Aorta (tissue), 5 donors: ENCODE measurements at regions not wholly inside any gene's neighbourhood (a gene's known extent, or its start where the extent isn't known, plus 50 kb on each side); places are given as distances from the start of the nearest gene placed in this dataset.

ENCODE experiments used
- ATAC-seq: fragments of 200-7000 bp; cut with Tn5 transposase; one replicate; pipeline ENCODE4 v1.9.1; 2022; ENCODE audit warnings: moderate library complexity; ENCODE audit not compliant: low FRiP score
- DNase-seq, 2 donors: peaks; one replicate each; pipeline ENCODE4 v3.0.0-alpha.2; 2020
- H3K27ac ChIP-seq, 2 donors: one replicate each; pipeline ENCODE4 v1.5.1; 2013; ENCODE audit warnings: low read length in 2 of 2, mild to moderate bottlenecking in 2 of 2, moderate library complexity in 2 of 2, control low read depth in 1 of 2, inconsistent platforms in 1 of 2, low read depth in 1 of 2
- H3K27me3 ChIP-seq, 2 donors: one replicate each; pipeline ENCODE4 v1.6.1; 2013; ENCODE audit warnings: control low read depth in 1 of 2, low read length in 1 of 2, mild to moderate bottlenecking in 1 of 2, moderate library complexity in 1 of 2; ENCODE audit not compliant: insufficient read depth in 2 of 2, control insufficient read depth in 1 of 2
- H3K36me3 ChIP-seq, 2 donors: one replicate each; pipeline ENCODE4 v1.6.1; 2013; ENCODE audit warnings: control low read depth in 1 of 2, low read length in 1 of 2, mild to moderate bottlenecking in 1 of 2; ENCODE audit not compliant: insufficient read depth in 2 of 2, control insufficient read depth in 1 of 2
- H3K4me1 ChIP-seq, 2 donors: one replicate each; pipeline ENCODE4 v1.6.1; 2013; ENCODE audit warnings: low read length in 2 of 2, control low read depth in 1 of 2, mild to moderate bottlenecking in 1 of 2, moderate library complexity in 1 of 2; ENCODE audit not compliant: insufficient read depth in 2 of 2, control insufficient read depth in 1 of 2
- H3K4me3 ChIP-seq, 2 donors: one replicate each; pipeline ENCODE4 v1.5.1; 2013; ENCODE audit warnings: low read length in 2 of 2, control low read depth in 1 of 2, mild to moderate bottlenecking in 1 of 2
- H3K9me3 ChIP-seq: one replicate; pipeline ENCODE4 v1.6.1; 2013; ENCODE audit warnings: mild to moderate bottlenecking, low read length; ENCODE audit not compliant: control insufficient read depth
- WGBS, 2 donors: extraction: QIAGEN DNeasy Blood & Tissue Kit; methylation state at CpG; one replicate each; pipeline ENCODE4 v1.1.7; 2013; 5-methylcytosine and 5-hydroxymethylcytosine counted together
- intact Hi-C, 2 donors: fragments of 100-400 bp; cut with DNase I; formaldehyde crosslinking; loops; one replicate each; pipeline versions ENCODE4 v1.14.2 to v1.15.0; 2022
- donor health status: healthy with polysubstance abuse.
- donor health status: Bipolar disorder and iron deficiency.
- donor health status: DM: no; HTN: no; CAD: no.
- donor health status: DM: no; HTN: no; CAD: no.
- donor health status: DM: yes; HTN: yes; CAD: no.

DNA sequence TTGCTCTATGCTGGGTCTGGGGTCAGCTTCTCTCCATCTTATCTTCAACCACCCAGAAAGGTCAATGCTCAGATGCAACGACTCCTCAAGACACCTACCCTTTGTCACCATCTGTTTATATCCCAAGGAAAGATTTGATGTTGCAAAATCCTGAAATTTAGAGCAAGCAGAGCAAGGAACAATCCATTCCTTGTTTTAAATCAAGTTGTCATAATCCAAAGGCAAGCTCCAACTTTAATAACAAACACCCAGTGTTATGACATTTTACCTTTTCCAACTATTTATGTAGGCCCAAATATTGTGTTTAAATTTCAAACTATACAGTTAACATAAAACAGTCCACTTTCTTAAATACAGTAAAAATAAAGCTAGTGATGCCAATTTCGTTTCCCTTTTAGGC lies 116.5 kb upstream of the LRIG1 start:
- intact Hi-C loops: no loop called here
- whole genome bisulfite sequencing, 2 donors: 17 to 20% methylated on average over 2 of the region's 2 CpGs
- DNase-seq (no peak), ATAC-seq (no peak)
- Histone ChIP-seq H3K4me1 (peaks cover 5 to 7% of the 10 kb centered on the region in 2 donors), H3K4me3 (no peak overlapping the region), H3K27ac (peak overlapping the region; percentile 61 to 85), H3K36me3 (no peaks in the 10 kb centered on the region), H3K9me3 (no peaks in the 10 kb centered on the region), H3K27me3 (no peaks in the 10 kb centered on the region)

DNA sequence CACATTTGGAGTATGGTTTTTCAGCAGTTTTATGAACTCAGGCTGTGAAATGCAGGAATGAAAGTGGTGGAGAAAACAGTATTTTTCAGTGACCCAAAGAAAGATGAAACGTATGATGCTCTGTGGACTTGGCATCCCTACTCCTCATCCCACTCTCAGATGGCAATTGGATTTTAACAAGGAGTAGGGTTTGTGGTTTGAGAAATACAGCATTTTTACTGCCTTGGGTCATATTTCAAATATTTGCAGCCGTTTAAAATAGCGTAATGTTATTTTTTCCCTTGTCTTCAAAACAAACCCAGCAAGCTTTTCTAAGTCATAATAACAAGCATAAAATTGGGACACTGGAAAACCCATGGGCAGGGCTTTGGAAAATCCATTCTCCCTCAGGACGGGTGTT lies 117.2 kb upstream of the LRIG1 start:
- no peak for ATAC-seq
- Histone ChIP-seq H3K36me3 (no peaks in the 10 kb centered on the region), H3K4me3 (no peak overlapping the region), H3K4me1 (peaks cover 5 to 7% of the 10 kb centered on the region in 2 donors), H3K27ac (peak overlapping the region; percentile 61 to 85), H3K9me3 (no peaks in the 10 kb centered on the region), H3K27me3 (no peaks in the 10 kb centered on the region)
- no peak for DNase-seq
- WGBS, 2 donors: 6 to 8% methylated on average over 4 of the region's 4 CpGs
- intact Hi-C loops: no loop called here

DNA sequence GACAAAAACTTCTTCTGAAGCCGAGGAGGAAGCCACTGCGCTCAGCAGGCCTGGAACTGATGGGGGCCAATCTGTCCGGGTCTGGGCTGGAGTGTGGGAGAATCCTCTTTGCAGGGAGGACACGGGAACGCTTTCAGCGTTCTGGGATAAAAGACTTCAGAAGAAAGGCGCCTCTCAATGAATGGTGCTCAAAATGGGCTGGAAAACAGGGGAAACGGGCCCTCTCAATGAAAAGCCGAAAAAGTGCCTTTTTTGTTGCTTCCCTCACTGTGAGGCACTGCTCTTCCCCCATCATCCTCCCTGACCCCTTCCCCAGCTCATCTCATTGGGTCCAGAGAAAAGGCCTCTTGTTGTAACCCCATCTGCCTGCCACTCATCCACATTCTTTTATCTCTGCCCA lies 119.5 kb upstream of the LRIG1 start:
- no peaks in the 10 kb centered on the region for H3K9me3 ChIP-seq
- whole genome bisulfite sequencing, 2 donors: 57 to 61% methylated on average over 9 of the region's 9 CpGs
- intact Hi-C loops: loop anchor here in 1 of 2 donors (10.0 kb wide), 1 partner anchor 215 kb away; no protein-coding TSS in a partner anchor
- peak overlapping the region in 1 of 2 donors; percentile 7 for H3K27ac ChIP-seq
- H3K4me3 ChIP-seq: no peak overlapping the region
- H3K36me3 ChIP-seq: no peaks in the 10 kb centered on the region
- H3K27me3 ChIP-seq: no peaks in the 10 kb centered on the region
- peaks cover 7 to 10% of the 10 kb centered on the region in 2 donors for H3K4me1 ChIP-seq
- no peak for ATAC-seq
- no peak for DNase-seq

DNA sequence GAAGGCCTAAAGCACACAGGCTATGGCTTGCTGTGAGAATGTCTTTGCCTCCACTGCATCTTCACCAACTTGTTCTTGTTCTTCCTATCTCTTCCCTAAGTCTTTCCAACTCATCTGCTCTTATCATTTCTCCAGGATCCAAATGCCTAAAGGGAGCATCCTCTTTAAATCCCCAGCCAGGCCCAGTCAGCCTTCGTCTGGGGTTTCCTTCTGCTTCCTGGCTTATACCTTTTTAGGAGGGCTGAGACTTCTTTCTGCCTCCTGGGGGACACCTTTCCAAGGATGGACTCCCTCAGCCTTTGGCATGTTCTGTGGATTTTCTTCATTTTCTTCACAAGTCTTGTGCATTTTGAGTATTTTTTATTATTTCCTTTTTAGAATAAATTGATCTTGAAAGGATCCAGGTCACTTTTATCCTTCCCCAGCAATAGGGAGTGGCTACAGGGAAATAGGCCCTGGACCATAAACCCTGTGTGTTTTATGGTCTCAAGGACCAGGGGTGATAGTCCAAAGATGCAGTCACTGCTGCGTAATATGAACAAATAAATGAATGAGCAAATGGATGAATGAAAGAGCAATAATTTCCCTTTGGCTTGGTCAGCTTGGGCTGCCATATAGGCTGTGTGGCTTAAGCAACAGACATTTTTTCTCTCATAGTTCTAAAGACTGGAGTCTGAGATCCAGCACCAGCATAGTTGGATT lies 122.1 kb upstream of the LRIG1 start:
- H3K36me3 ChIP-seq: no peaks in the 10 kb centered on the region
- DNase-seq (no peak), ATAC-seq (no peak)
- 95 to 99% methylated on average over 2 of the region's 2 CpGs for WGBS, 2 donors
- H3K4me1 ChIP-seq: peaks cover 4 to 7% of the 10 kb centered on the region in 2 donors
- H3K9me3 ChIP-seq: no peaks in the 10 kb centered on the region
- intact Hi-C loops: loop anchor here in 1 of 2 donors (10.0 kb wide), 1 partner anchor 218 kb away; no protein-coding TSS in a partner anchor
- H3K27me3 ChIP-seq: no peaks in the 10 kb centered on the region
- H3K27ac ChIP-seq: no peak overlapping the region
- H3K4me3 ChIP-seq: no peak overlapping the region

DNA sequence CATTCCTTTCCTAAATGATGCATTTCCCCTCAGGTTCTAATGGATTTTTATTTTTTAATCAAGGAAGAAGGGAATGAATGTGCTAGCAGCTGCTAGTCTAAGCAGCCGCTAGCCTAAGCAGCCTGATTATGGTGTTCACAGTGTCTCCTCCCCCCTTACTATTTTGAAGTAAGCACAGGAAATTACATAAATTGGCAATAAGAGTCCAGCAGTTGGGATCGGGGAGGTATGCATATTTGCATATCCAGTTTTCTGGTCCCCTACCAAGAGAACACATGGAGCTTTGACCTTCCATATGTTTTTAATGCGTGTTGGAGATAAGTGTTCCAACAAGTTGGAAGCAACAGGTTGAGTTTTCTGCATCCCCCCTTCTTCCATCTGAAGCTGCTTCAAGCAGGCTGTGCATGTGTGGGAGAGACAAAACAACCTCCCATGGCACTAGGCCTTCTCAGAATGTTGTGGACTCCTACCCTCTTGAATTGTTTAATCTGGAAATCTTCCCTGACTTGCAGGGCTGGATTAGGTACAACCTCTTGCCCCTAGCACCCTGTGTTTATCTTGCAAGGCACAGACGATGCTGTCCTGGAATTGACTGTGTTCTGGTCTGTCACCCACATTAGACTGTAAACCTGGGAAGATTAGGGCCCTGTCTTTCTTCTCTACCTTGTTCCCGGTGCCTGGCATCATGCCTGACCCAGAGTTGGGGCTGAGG lies 124.8 kb upstream of the LRIG1 start:
- Histone ChIP-seq H3K4me1 (peaks cover 0 to 5% of the 10 kb centered on the region in 2 donors), H3K9me3 (no peaks in the 10 kb centered on the region), H3K27me3 (no peaks in the 10 kb centered on the region), H3K27ac (peak overlapping the region in 1 of 2 donors; percentile 20), H3K4me3 (no peak overlapping the region), H3K36me3 (no peaks in the 10 kb centered on the region)
- intact Hi-C loops: loop anchor here in 1 of 2 donors (10.0 kb wide), 1 partner anchor 221 kb away; no protein-coding TSS in a partner anchor
- DNase-seq (no peak), ATAC-seq (no peak)
- WGBS, 2 donors: 10 to 14% methylated on average over 5 of the region's 5 CpGs

DNA sequence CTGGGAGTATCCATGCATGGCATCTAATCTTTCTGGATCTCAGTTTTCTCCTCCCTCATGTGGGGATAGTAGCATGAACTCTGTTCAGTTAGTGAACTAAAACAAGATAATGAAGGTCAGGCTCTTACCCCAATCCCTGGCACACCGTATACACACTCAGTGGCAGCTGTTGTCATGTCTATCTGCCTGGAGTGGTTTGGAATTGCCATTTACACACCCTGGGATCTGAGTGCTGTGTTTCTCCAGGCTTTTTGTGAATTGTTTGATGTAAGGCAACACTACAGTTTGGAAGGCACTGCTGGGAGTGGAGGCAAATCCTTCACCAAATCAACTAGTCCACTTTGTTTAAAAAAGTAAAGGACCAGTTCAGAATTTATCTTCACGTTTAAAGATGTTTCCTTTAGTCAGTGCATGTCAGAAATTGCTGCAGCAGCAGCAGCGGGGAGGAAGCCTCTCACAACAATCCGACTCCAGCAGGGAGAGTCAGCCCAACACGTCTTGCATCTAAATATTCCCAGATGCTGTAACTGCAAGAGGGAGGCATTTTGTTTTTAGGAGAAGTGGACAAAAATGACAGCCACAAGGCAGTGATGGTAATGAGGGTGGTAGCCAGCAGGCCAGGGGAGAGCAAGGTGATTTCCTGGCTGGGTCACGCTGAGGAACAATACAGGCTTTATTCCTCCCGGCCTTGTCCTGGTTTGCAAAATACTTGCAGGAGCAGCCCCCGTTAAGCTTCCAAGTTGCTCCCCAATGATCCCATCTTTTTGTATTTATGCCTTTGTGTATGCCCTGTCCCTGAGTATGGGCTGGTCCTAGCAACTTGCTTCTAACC lies 128.5 kb upstream of the LRIG1 start:
- intact Hi-C loops: loop anchor here in 1 of 2 donors (10.0 kb wide), 1 partner anchor 225 kb away; no protein-coding TSS in a partner anchor
- H3K27ac ChIP-seq: no peak overlapping the region
- no peak for DNase-seq
- no peak overlapping the region for H3K4me3 ChIP-seq
- H3K27me3 ChIP-seq: peaks cover 0 to 1% of the 10 kb centered on the region in 2 donors
- no peaks in the 10 kb centered on the region for H3K9me3 ChIP-seq
- 80 to 83% methylated on average over 8 of the region's 8 CpGs for WGBS, 2 donors
- no peak for ATAC-seq
- peaks cover 0 to 7% of the 10 kb centered on the region in 2 donors for H3K4me1 ChIP-seq
- no peaks in the 10 kb centered on the region for H3K36me3 ChIP-seq

DNA sequence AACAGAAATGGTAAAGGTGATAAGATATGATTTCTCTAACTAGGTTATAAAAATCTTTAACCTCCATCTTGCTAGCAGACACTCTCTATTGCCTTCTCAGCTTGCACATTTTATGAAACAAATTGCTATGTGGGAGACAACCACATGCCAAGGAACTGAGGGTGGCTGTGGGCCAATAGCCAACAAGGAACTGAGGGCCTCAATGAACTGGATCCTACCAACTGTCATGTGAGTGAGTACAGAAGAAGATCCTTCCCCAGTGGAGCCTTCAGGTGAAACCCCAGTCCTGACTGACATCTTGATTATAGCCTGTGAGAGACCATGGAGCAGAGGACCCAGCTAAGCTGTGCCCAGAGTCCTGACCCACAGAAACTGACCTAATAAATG lies 129.2 kb upstream of the LRIG1 start:
- H3K4me3 ChIP-seq: no peak overlapping the region
- intact Hi-C loops: loop anchor here in 1 of 2 donors (10.0 kb wide), 1 partner anchor 225 kb away; no protein-coding TSS in a partner anchor
- peaks cover 0 to 5% of the 10 kb centered on the region in 2 donors for H3K4me1 ChIP-seq
- H3K27ac ChIP-seq: no peak overlapping the region
- ATAC-seq: no peak
- DNase-seq: no peak
- no peaks in the 10 kb centered on the region for H3K9me3 ChIP-seq
- H3K36me3 ChIP-seq: no peaks in the 10 kb centered on the region
- peaks cover 0 to 1% of the 10 kb centered on the region in 2 donors for H3K27me3 ChIP-seq
